T47D (cell line): ENCODE measurements at regions not wholly inside any gene's neighbourhood (a gene's known extent, or its start where the extent isn't known, plus 50 kb on each side); places are given as distances from the start of the nearest gene placed in this dataset.
"Not testable (repeated sequence)": the region's sequence is repeated elsewhere in the genome, so short reads cannot be mapped to it uniquely, and the experiment has no call there.

Source experiments
- DNase-seq, 2 experiments: peaks; one replicate each; pipeline versions ENCODE4 v3.0.0 to v3.0.0-alpha.2; 2011 to 2012; ENCODE audit warnings: low read depth in 1 of 2, low spot score in 1 of 2
- JUND ChIP-seq: IDR thresholded peaks from 2 replicates; pipeline ENCODE4 v1.6.1; 2012; ENCODE audit warnings: low read depth
- in situ Hi-C: cut with HindIII; loops from 2 replicates; pipeline ENCODE4 v1.10.0; 2016; ENCODE audit warnings: low sequenced_read_pairs, low pct_unique_long_range_greater_than_20kb

GRCh38 chr7:13801669-13802068 lies 187.8 kb downstream of the ETV1 start:
- no peak for TF ChIP-seq JUND
- in situ Hi-C loops: no loop called here
- no peak for DNase-seq

DNA sequence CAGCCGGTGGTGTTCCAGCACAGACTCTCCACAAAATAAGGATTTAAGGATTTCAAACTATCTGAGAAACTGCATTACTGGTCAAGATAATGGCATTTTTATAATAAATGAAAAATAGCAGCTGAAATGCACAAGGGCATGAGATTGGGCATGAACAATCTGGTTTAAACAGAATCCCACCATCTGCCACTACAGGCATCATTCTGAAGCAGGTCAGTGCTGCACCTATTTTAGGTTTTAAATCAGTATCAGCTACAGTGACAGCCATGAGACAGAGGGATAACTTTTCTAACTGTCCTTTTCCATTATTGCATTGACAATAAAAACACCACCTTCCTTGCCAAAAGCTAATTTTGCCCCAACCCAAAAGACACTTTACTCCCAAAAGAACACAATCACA lies 186.8 kb downstream of the ETV1 start:
- DNase-seq: no peak
- no peak for TF ChIP-seq JUND
- in situ Hi-C loops: no loop called here

DNA sequence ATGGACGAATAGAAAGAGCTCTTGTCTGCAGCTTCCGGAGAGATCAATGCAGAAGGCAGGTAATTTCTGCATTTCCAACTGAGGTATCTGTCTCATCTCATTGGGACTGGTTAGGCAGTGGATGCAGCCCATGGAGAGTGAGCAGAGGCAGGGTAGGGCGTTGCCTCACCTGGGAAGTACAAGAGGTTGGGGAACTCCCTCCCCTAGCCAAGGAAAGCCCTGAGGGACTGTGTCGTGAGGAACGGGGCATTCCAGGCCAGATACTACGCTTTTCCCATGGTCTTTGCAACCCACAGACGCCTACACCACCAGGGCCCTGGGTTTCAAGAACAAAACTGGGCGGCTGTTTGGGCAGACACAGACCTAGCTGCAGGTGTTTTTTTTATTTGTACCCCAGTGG lies 186.3 kb downstream of the ETV1 start:
- no peak for DNase-seq
- in situ Hi-C loops: no loop called here
- no peak for TF ChIP-seq JUND

DNA sequence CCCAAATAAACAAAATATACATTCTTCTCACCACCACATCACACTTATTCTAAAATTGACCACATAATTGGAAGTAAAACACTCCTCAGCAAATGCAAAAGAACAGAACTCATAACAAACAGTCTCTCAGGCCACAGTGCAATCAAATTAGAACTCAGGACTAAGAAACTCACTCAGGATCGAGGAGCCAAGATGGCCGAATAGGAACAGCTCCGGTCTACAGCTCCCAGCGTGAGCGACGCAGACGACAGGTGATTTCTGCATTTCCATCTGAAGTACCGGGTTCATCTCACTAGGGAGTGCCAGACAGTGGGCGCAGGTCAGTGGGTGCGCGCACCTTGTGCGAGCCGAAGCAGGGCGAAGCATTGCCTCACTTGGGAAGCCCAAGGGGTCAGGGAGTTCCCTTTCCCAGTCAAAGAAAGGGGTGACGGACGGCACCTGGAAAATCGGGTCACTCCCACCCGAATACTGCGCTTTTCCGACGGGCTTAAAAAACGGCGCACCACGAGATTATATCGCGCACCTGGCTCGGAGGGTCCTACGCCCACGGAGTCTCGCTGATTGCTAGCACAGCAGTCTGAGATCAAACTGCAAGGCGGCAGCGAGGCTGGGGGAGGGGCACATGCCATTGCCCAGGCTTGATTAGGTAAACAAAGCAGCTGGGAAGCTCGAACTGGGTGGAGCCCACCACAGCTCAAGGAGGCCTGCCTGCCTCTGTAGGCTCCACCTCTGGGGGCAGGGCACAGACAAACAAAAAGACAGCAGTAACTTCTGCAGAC lies 183.2 kb downstream of the ETV1 start:
- DNase-seq: peak in 1 of 2 experiments; percentile 58
- in situ Hi-C loops: not testable (repeated sequence)

- DNase-seq, in situ Hi-C loops: not testable (repeated sequence)
Observed at GRCh38 chr7:13817230-13817629, 172.2 kb downstream of the ETV1 start.

GRCh38 chr7:13821152-13821787 lies 168.2 kb downstream of the ETV1 start:
- in situ Hi-C loops: no loop called here
- no peak for DNase-seq
- TF ChIP-seq JUND: no peak

DNA sequence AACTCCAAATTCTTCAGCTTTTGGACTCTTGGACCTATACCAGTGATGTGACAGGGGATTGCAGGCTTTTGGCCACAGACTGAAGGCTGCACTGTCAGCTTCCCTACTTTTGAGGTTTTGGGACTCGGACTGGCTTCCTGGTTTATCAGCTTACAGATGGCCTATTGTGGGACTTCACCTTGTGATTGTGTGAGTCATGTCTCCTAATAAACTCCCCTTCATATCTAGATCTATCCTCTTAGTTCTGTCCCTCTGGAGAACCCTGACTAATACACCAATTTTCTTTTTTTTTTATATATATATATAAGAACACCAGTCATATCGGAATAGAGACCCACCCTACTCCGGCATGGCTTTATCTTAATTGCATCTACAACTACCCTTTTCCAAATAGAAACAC lies 166.8 kb downstream of the ETV1 start:
- TF ChIP-seq JUND: no peak
- in situ Hi-C loops: no loop called here
- DNase-seq: no peak

DNA sequence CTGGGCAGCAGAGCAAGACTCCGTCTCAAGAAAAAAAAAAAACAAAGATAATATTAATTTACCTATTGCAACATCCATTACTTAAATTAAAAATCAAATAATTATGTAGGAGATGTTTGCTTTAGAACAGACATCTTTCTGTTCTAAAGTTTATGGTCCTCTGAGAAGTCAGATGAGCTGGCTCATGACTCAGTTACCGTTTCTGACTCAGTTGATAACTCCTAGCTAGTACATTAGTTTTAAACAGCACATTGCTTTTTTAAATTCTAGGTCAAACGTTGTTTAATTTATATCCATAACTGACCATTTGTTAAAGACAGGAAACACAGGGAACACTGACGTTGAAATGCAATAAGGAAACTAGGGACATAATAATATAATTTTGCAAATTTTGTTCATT lies 162.7 kb downstream of the ETV1 start:
- no peak for TF ChIP-seq JUND
- in situ Hi-C loops: no loop called here
- no peak for DNase-seq

- in situ Hi-C loops: no loop called here
- TF ChIP-seq JUND: no peak
- no peak for DNase-seq
Observed at GRCh38 chr7:13827716-13828115, 161.8 kb downstream of the ETV1 start.

- no peak for DNase-seq
- TF ChIP-seq JUND: no peak
- in situ Hi-C loops: no loop called here
Observed at GRCh38 chr7:13829231-13829630, 160.2 kb downstream of the ETV1 start.

- TF ChIP-seq JUND: no peak
- no peak for DNase-seq
- in situ Hi-C loops: no loop called here
Observed at GRCh38 chr7:13829914-13830900, 159.3 kb downstream of the ETV1 start.

- no peak for DNase-seq
- no peak for TF ChIP-seq JUND
- in situ Hi-C loops: no loop called here
Observed at GRCh38 chr7:13832346-13832745, 157.1 kb downstream of the ETV1 start.

GRCh38 chr7:13834328-13834761 lies 155.1 kb downstream of the ETV1 start:
- no peak for DNase-seq
- no peak for TF ChIP-seq JUND
- in situ Hi-C loops: no loop called here
